ENCODE measurements at regions not wholly inside any gene's neighbourhood (a gene's known extent, or its start where the extent isn't known, plus 50 kb on each side); places are given as distances from the start of the nearest gene placed in this dataset.

GRCh38 chr1:87927391-87928280, 599.0 kb downstream of the LMO4 start:
- no peaks in the 10 kb centered on the region for H3K9me3 ChIP-seq (replicated peaks; ENCODE audit: control insufficient read depth, insufficient read depth, low read length)
- H3K4me2 ChIP-seq (ENCODE audit: control insufficient read depth, insufficient read depth), result no peak overlapping the region
- in situ Hi-C loops (cut with MboI) (no loop called here), intact Hi-C loops (cut with micrococcal nuclease; ENCODE audit: unreplicated experiment) (no loop called here)
- no peak overlapping the region for H3K4me3 ChIP-seq
- no peaks in the 10 kb centered on the region for H4K20me1 ChIP-seq (ENCODE audit: control insufficient read depth, insufficient read depth)
- DNase-seq (ENCODE audit: low read depth, low spot score) (no peak), FAIRE-seq (no peak), ATAC-seq (no peak)
- H3K27me3 ChIP-seq (replicated peaks in 1 of 2; ENCODE audit: control insufficient read depth in 2 of 2, insufficient read depth in 2 of 2, low read length in 1 of 2), result no peaks in the 10 kb centered on the region
- H3K27ac ChIP-seq (ENCODE audit: control insufficient read depth, insufficient read depth), result no peak overlapping the region
- BruUV-seq (replicated peaks), result no TSS peak
- RAD21 ChIA-PET (ENCODE audit: unreplicated experiment), result no interaction called here
- POLR2A ChIA-PET, result no interaction called here
- 6% methylated on average over 3 of the region's 3 CpGs for WGBS (ENCODE audit: insufficient coverage, insufficient replicate concordance, low lambda C conversion rate, missing lambda C conversion rate)
- SMC1A ChIA-PET (ENCODE audit: uncharacterized antibody, unreplicated experiment), result interaction anchor here (0.6 to 1.3 kb wide), 4 partner anchors 8 to 538 kb away, joined by 3 to 5 read pairs (median 3); no protein-coding TSS in a partner anchor
- H3K79me2 ChIP-seq (ENCODE audit: control insufficient read depth, insufficient read depth, low read length), result no peaks in the 10 kb centered on the region
- H3K36me3 ChIP-seq (ENCODE audit: control insufficient read depth in 2 of 2, insufficient read depth in 2 of 2, low read length in 1 of 2), result no peaks in the 10 kb centered on the region
- no peaks in the 10 kb centered on the region for H3K4me1 ChIP-seq (ENCODE audit: control insufficient read depth, insufficient read depth, low read length)
- H3K9ac ChIP-seq (ENCODE audit: control insufficient read depth, insufficient read depth, low read length), result no peak overlapping the region
- CTCF ChIA-PET, result interaction anchor here (0.7 kb wide), 2 partner anchors 38 to 582 kb away, joined by 3 to 5 read pairs; no protein-coding TSS in a partner anchor
- H2AFZ ChIP-seq (ENCODE audit: control insufficient read depth, low read depth, low read length), result no peak overlapping the region
- TF ChIP-seq REST (IDR thresholded peaks at IDR 0.05; ENCODE audit: low read depth, low read length) (no peak), JUND (IDR thresholded peaks at IDR 0.05; ENCODE audit: low read depth, low read length) (no peak), NR2F1 (conservative IDR thresholded peaks at IDR 0.05) (no peak), MYB (IDR thresholded peaks at IDR 0.05; ENCODE audit: borderline replicate concordance, low read depth, low read length) (no peak), SMARCA5 (IDR thresholded peaks at IDR 0.05) (no peak), SUPT20H (IDR thresholded peaks at IDR 0.05; ENCODE audit: borderline replicate concordance, control insufficient read depth, low read depth, low read length) (no peak), NR2C1 (IDR thresholded peaks at IDR 0.05) (no peak), MTA3 (IDR thresholded peaks at IDR 0.05; ENCODE audit: borderline replicate concordance, low read length) (no peak), JUNB (IDR thresholded peaks at IDR 0.05) (no peak), BHLHE40 (IDR thresholded peaks at IDR 0.05; ENCODE audit: borderline replicate concordance in 1 of 2, low read depth in 2 of 2, low read length in 1 of 2) (no peak), ELK1 (IDR thresholded peaks at IDR 0.05; ENCODE audit: low read depth, low read length) (no peak), GATAD2B (conservative IDR thresholded peaks at IDR 0.05; ENCODE audit: low read depth) (no peak), TAF1 (IDR thresholded peaks at IDR 0.05; ENCODE audit: borderline replicate concordance, low read depth, low read length) (no peak), NKRF (conservative IDR thresholded peaks at IDR 0.05) (no peak), TCF3 (IDR thresholded peaks at IDR 0.05; ENCODE audit: borderline replicate concordance, insufficient read depth, low read depth, low read length) (no peak)
- TF ChIP-seq, protein P1, sequence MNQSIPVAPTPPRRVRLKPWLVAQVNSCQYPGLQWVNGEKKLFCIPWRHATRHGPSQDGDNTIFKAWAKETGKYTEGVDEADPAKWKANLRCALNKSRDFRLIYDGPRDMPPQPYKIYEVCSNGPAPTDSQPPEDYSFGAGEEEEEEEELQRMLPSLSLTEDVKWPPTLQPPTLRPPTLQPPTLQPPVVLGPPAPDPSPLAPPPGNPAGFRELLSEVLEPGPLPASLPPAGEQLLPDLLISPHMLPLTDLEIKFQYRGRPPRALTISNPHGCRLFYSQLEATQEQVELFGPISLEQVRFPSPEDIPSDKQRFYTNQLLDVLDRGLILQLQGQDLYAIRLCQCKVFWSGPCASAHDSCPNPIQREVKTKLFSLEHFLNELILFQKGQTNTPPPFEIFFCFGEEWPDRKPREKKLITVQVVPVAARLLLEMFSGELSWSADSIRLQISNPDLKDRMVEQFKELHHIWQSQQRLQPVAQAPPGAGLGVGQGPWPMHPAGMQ (IDR thresholded peaks at IDR 0.05; ENCODE audit: borderline replicate concordance), result no peak

Data from GM12878 (cell line).